GM12891 (cell line): ENCODE measurements at regions not wholly inside any gene's neighbourhood (a gene's known extent, or its start where the extent isn't known, plus 50 kb on each side); places are given as distances from the start of the nearest gene placed in this dataset.
"Not testable (repeated sequence)": the region's sequence is repeated elsewhere in the genome, so short reads cannot be mapped to it uniquely, and the experiment has no call there.

Experiments used
- DNase-seq: peaks from one replicate; pipeline ENCODE4 v3.0.0; 2011; ENCODE audit warnings: low spot score; ENCODE audit not compliant: insufficient read length
- FAIRE-seq: peaks from 2 replicates; lab custom pipeline; 2011; peaks lifted over from hg19 to GRCh38; lab: Jason Lieb, UNC
- PAX5 ChIP-seq: IDR thresholded peaks from 2 replicates; pipeline ENCODE4 v1.6.1; 2011; ENCODE audit warnings: low read length, moderate library complexity, mild to moderate bottlenecking; ENCODE audit not compliant: insufficient read depth, severe bottlenecking
- POLR2A ChIP-seq: IDR thresholded peaks from 2 replicates; pipeline ENCODE4 v1.6.1; 2011; ENCODE audit warnings: low read depth, low read length, control low read depth
- POLR2AphosphoS5 ChIP-seq: IDR thresholded peaks from 2 replicates; pipeline ENCODE4 v1.6.1; 2011; ENCODE audit warnings: low read depth, low read length, control low read depth
- POU2F2 ChIP-seq: IDR thresholded peaks from 2 replicates; pipeline ENCODE4 v1.6.1; 2011; ENCODE audit warnings: low read depth, mild to moderate bottlenecking, control low read depth, low read length, moderate library complexity
- SPI1 ChIP-seq: IDR thresholded peaks from 2 replicates; pipeline ENCODE4 v1.6.1; 2011; ENCODE audit warnings: low read depth, low read length, control low read depth
- TAF1 ChIP-seq: IDR thresholded peaks from 2 replicates; pipeline ENCODE4 v1.6.1; 2011; ENCODE audit warnings: low read depth, low read length, control low read depth

GRCh38 chr6:125597411-125598253 lies 151.8 kb upstream of the HEY2 start:
- FAIRE-seq (no peak), DNase-seq (no peak)
- TF ChIP-seq PAX5 (no peak), SPI1 (peak; percentile 68)

- DNase-seq: no peak
- TF ChIP-seq PAX5: no peak
- TF ChIP-seq POU2F2: no peak
- no peak for TF ChIP-seq POLR2AphosphoS5
- no peak for TF ChIP-seq POLR2A
- no peak for TF ChIP-seq TAF1
- TF ChIP-seq SPI1: no peak
- FAIRE-seq: no peak
Observed at GRCh38 chr6:125598422-125598821, 151.0 kb upstream of the HEY2 start.

- FAIRE-seq (no peak), DNase-seq (no peak)
- TF ChIP-seq POLR2A (no peak), POU2F2 (no peak)
Observed at GRCh38 chr6:125604257-125604656, 145.2 kb upstream of the HEY2 start.

DNA sequence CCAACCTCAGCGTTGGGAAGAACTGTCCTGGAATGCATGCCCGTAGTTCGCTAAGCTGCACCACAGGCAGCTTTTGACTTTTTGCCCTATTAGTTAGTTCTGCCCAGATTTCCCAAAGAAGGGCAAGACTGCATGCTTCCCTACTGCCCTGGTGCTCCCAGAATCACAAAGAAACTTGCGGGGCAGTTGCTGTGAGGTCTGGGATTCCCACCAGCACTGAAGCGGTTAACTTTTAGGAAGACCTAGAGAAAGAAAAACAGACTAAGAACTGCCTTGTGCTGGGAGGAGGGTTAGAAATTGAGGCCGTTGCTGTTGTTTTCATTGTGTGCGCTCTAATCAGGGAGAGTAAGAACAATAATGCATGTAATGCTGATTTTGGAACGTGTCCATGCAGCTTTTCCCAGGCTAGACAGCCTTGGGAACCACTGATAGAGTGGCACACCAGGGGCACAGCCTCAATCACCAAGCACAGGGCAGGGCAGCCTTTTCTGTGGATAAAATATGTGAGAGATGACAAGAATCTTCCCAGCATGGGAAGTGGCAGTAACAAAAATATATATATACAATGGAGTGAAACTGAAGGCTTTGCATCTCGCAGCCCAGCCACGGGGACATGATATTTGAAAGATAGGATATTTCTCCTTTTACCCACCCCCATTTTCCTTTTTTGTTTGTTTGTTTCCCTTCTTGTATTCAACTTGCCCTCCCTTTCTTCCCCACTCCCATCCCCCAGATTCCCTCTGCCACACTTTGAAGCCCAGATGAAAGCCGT lies 137.7 kb upstream of the HEY2 start:
- DNase-seq (no peak), FAIRE-seq (no peak)
- TF ChIP-seq PAX5 (no peak), POLR2A (no peak), POLR2AphosphoS5 (no peak), SPI1 (no peak), POU2F2 (no peak), TAF1 (no peak)

DNA sequence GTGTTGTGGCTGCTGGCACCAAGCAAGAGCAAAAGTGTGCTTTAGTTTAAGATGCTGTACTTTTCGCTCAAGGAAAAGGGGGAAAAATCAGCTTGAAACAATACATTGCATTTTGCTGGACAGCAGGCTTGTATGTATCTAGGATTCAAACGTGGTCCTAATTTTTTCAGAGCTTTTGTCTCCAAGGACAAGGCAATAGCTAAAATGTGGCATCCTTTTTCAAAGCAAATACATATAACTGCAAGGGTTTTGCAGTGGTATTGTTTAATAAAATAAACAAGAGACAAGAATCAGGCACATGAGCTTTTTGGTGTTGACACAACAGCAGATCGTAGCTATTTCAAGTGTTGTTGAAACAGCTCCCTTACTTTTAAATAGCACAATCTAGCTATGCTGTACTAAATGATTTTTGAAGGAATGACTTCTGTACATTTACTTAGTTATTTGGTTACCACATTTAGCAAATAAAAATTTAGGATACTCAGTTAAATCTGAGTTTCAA lies 137.0 kb upstream of the HEY2 start:
- FAIRE-seq (no peak), DNase-seq (no peak)
- TF ChIP-seq POLR2AphosphoS5: no peak
- TF ChIP-seq PAX5: no peak
- no peak for TF ChIP-seq TAF1
- no peak for TF ChIP-seq SPI1
- no peak for TF ChIP-seq POU2F2
- TF ChIP-seq POLR2A: no peak

DNA sequence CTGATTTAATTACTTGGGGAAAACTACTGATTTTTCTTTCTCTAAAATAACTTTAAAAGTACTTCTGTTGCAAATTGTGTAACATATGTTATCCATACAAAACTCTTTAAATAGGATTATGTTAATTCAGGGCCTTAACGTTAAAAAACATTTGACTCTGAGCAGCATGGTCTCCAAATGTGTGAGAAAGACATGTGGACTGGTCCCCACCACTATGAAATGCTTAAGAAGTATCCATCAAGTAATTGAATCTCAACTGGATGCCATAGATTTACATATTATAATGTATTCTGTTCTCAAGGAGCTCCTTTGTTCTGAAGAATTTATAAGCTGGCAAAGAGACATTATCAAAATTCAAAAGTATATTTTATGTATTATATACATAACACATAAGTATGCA lies 130.8 kb upstream of the HEY2 start:
- TF ChIP-seq POU2F2: no peak
- TF ChIP-seq POLR2AphosphoS5: no peak
- no peak for TF ChIP-seq TAF1
- TF ChIP-seq SPI1: no peak
- TF ChIP-seq PAX5: no peak
- no peak for TF ChIP-seq POLR2A
- FAIRE-seq: no peak
- no peak for DNase-seq

DNA sequence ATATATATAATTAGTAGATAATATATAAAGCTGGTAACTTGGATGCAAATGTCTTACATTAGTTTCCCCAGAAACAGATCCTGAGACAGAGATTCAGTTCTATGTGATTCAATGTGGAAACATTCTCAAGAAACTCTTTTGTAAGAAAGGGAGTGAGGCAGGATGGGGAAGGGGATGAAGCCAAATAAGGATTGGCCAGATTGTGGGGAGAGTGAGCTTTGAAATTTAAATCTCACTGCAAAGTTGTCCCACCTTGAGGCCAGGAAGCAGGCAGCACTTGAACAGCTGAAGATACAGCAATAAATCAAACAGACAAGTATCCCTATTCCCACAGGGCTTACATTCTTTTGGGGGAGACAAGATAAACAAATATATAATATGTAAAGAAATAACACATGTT lies 126.3 kb upstream of the HEY2 start:
- TF ChIP-seq SPI1 (no peak), POU2F2 (no peak), POLR2A (no peak), PAX5 (no peak), POLR2AphosphoS5 (no peak), TAF1 (no peak)
- FAIRE-seq (no peak), DNase-seq (no peak)

DNA sequence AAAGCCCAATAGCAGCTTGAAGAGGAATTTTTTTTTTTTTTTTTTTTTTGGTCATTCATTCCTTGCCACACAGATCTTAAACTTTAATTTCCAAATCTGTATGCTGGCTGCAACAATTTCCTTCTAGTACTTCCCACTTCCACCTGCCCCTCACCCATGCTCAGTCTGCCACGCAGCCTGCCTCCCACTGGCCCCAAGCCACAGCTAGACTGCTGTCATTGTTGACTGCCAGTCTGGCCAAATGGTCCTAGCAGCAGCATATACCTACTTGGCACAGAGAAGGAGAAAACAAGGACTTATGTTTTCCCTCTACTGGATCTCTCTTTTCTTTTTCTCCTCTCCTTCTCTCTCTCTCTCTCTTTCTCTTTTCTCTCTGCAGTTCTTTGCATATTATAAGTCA lies 118.3 kb upstream of the HEY2 start:
- DNase-seq (no peak), FAIRE-seq (no peak)
- TF ChIP-seq POLR2AphosphoS5 (no peak), TAF1 (no peak), PAX5 (no peak), POLR2A (no peak), POU2F2 (no peak), SPI1 (no peak)

DNA sequence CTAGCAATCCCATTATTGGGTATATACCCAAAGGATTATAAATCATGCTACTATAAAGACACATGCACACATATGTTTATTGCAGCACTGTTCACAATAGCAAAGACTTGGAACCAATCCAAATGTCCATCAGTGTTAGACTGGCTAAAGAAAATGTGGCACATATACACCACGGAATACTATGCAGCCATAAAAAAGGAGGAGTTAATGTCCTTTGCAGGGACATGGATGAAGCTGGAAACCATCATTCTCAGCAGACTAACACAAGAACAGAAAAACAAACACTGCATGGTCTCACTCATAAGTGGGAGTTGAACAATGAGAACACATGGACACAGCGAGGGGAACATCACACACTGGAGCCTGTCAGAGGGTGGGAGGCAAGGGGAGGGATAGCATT lies 113.4 kb upstream of the HEY2 start:
- not testable (repeated sequence) for FAIRE-seq, DNase-seq

DNA sequence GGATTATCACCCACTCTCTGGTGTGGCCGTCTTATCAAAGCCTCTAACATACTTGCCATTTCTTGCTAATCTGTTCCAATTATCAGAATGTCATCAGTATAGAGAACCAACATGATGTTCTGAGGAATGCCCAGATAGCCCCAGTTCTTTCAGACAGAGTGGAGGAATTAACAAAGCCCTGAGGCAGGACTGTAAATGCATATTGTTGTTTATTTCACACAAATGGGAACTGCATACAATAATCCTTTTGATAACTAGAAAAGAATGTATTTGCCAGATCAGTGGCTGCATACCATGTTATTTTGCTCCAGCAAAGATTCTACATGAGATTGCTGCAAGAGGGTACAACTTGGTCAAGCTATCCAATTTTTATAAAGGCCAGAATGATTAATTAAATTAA lies 112.8 kb upstream of the HEY2 start:
- TF ChIP-seq TAF1 (no peak), POLR2AphosphoS5 (no peak), PAX5 (no peak), SPI1 (no peak), POLR2A (no peak), POU2F2 (no peak)
- DNase-seq (no peak), FAIRE-seq (no peak)
